Gastrocnemius medialis (tissue), 4 donors: ENCODE measurements at regions not wholly inside any gene's neighbourhood (a gene's known extent, or its start where the extent isn't known, plus 50 kb on each side); places are given as distances from the start of the nearest gene placed in this dataset.
A peak's percentile ranks its signal among the peaks of the same experiment; 100 is the strongest.

Experiments
- ATAC-seq, 2 donors: fragments of 150-250 bp; one replicate each; pipeline ENCODE4 v1.9.1; 2016
- DNase-seq, 2 donors: peaks; one replicate each; pipeline ENCODE4 v3.0.0-alpha.2; 2019
- H3K27ac ChIP-seq, 4 donors: fragments of 200-600 bp; sonication (generic); 1 replicate in 1 of 4; 2 replicates in 3 of 4; pipeline ENCODE4 v1.5.1; 2016 to 2018; ENCODE audit warnings: mild to moderate bottlenecking in 2 of 4, moderate library complexity in 1 of 4
- H3K27me3 ChIP-seq, 3 donors: fragments of 200-600 bp; sonication (generic) in 2 of 3; 1 replicate in 1 of 3; 2 replicates in 2 of 3; pipeline versions ENCODE4 v1.5.1 to v1.6.0; 2016 to 2019; ENCODE audit warnings: mild to moderate bottlenecking in 1 of 3, moderate library complexity in 1 of 3
- H3K36me3 ChIP-seq, 2 donors: fragments of 200-600 bp; sonication (generic) in 1 of 2; one replicate each; pipeline ENCODE4 v1.5.1; 2017 to 2018
- H3K4me1 ChIP-seq, 2 donors: fragments of 200-600 bp; sonication (generic) in 1 of 2; one replicate each; pipeline ENCODE4 v1.5.1; 2016 to 2017; ENCODE audit warnings: mild to moderate bottlenecking in 2 of 2
- H3K4me3 ChIP-seq, 4 donors: fragments of 200-600 bp; sonication (generic) in 3 of 4; 1 replicate in 1 of 4; 2 replicates in 3 of 4; pipeline ENCODE4 v1.5.1; 2016 to 2019; ENCODE audit warnings: mild to moderate bottlenecking in 2 of 4
- H3K9me3 ChIP-seq, 3 donors: fragments of 200-600 bp; sonication (generic) in 2 of 3; 1 replicate in 1 of 3; 2 replicates in 2 of 3; pipeline ENCODE4 v1.5.1; 2016 to 2019
- CTCF ChIP-seq, 5 experiments: fragments of 450-650 bp in 3 of 5; fragments of 200-600 bp in 2 of 5; sonication (generic) in 2 of 5; IDR thresholded peaks in 4 of 5; conservative IDR thresholded peaks in 1 of 5; 1 replicate in 4 of 5; 2 replicates in 1 of 5; pipeline ENCODE4 v1.5.1; 2016 to 2019; ENCODE audit warnings: antibody characterized with exemption in 5 of 5, mild to moderate bottlenecking in 3 of 5, moderate library complexity in 3 of 5
- POLR2A ChIP-seq, 2 donors: fragments of 450-650 bp; IDR thresholded peaks; one replicate each; pipeline ENCODE4 v1.6.1; 2017; ENCODE audit warnings: antibody characterized with exemption in 2 of 2, mild to moderate bottlenecking in 2 of 2, moderate library complexity in 2 of 2
- in situ Hi-C, 4 donors: fragments of 200-750 bp; cut with MboI; loops; one replicate each; pipeline versions ENCODE4 v1.15.0 to v1.8.0; 2017; ENCODE audit warnings: low sequenced_read_pairs in 4 of 4
- intact Hi-C: fragments of 100-400 bp; cut with DNase I; formaldehyde crosslinking; loops from one replicate; pipeline ENCODE4 v1.15.1; 2023; ENCODE audit warnings: low total_unique reads

GRCh38 chr3:24713516-24713915 is 218.9 kb upstream of the THRB start:
- Histone ChIP-seq H3K4me3 (no peak overlapping the region), H3K27ac (no peak overlapping the region), H3K9me3 (no peaks in the 10 kb centered on the region), H3K27me3 (no peaks in the 10 kb centered on the region), H3K36me3 (no peaks in the 10 kb centered on the region), H3K4me1 (no peaks in the 10 kb centered on the region)
- ATAC-seq: no peak
- no peak for TF ChIP-seq POLR2A (IDR thresholded peaks at IDR 0.05)
- intact Hi-C loops: no loop called here
- in situ Hi-C loops: no loop called here
- no peak for DNase-seq

DNA sequence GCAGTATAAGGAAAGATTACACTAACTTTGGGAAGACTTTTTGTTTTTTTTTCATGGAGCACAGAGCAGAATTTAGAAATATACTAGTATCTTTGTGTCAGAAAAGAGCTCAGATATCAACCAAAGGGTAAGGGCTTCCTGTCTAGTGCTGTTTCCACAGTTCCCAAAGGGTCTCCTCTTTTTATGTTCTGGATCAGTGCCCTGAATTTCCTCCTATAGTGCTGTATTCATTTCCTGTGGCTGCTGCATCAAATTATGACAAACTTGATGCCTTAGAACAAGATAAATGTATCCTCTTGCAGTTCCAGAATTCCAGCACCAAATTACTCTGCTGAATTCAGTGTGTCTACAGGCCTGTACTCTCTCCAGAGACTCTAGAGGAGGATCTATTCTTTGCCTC is 219.8 kb upstream of the THRB start:
- in situ Hi-C loops (no loop called here), intact Hi-C loops (no loop called here)
- DNase-seq (no peak), ATAC-seq (no peak)
- H3K4me3 ChIP-seq: no peak overlapping the region
- no peaks in the 10 kb centered on the region for H3K4me1 ChIP-seq
- H3K36me3 ChIP-seq: no peaks in the 10 kb centered on the region
- no peak overlapping the region for H3K27ac ChIP-seq
- no peaks in the 10 kb centered on the region for H3K27me3 ChIP-seq
- TF ChIP-seq CTCF (IDR thresholded peaks at IDR 0.05 in 4 of 5, conservative IDR thresholded peaks at IDR 0.05 in 1 of 5): no peak
- TF ChIP-seq POLR2A (IDR thresholded peaks at IDR 0.05): no peak
- H3K9me3 ChIP-seq: no peaks in the 10 kb centered on the region

- ATAC-seq (no peak), DNase-seq (no peak)
- Histone ChIP-seq H3K27me3 (no peaks in the 10 kb centered on the region), H3K4me3 (no peak overlapping the region), H3K9me3 (no peaks in the 10 kb centered on the region), H3K4me1 (no peaks in the 10 kb centered on the region), H3K27ac (no peak overlapping the region), H3K36me3 (no peaks in the 10 kb centered on the region)
- in situ Hi-C loops: no loop called here
- no peak for TF ChIP-seq CTCF (IDR thresholded peaks at IDR 0.05 in 4 of 5, conservative IDR thresholded peaks at IDR 0.05 in 1 of 5)
- TF ChIP-seq POLR2A (IDR thresholded peaks at IDR 0.05): no peak
- intact Hi-C loops: no loop called here
Measured at GRCh38 chr3:24715171-24715792, 220.6 kb upstream of the THRB start.

DNA sequence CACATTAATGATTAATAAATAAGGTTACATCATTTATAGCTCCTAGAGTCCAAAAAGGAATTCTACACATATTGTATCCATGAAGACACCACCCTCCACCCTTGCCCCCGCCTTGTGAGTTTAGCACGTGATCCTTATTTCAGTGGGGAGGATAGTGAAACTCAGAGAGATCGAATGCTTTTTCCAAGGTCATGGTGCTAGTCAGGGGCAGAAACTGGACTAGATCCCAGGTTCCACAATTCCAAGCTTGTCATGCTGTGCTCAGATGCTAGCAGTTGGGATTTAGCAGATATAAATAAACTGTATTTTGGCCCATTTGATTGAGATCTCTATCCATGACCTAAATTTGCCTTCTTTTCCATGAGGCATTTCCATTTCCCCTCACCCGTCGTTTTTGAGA is 227.4 kb upstream of the THRB start:
- intact Hi-C loops (no loop called here), in situ Hi-C loops (no loop called here)

More for the DNA sequence above, 227.4 kb upstream of the THRB start:
- Histone ChIP-seq H3K4me3 (peak overlapping the region in 1 of 4 donors; percentile 20), H3K4me1 (peaks cover 0 to 9% of the 10 kb centered on the region in 2 donors), H3K9me3 (no peaks in the 10 kb centered on the region), H3K27ac (no peak overlapping the region), H3K27me3 (no peaks in the 10 kb centered on the region), H3K36me3 (no peaks in the 10 kb centered on the region)
- DNase-seq: no peak
- no peak for ATAC-seq
- TF ChIP-seq CTCF (IDR thresholded peaks at IDR 0.05 in 4 of 5, conservative IDR thresholded peaks at IDR 0.05 in 1 of 5): no peak
- TF ChIP-seq POLR2A (IDR thresholded peaks at IDR 0.05): no peak
